Left ventricle myocardium inferior (tissue), 1 donor: ENCODE measurements at regions not wholly inside any gene's neighbourhood (a gene's known extent, or its start where the extent isn't known, plus 50 kb on each side); places are given as distances from the start of the nearest gene placed in this dataset.
"Not testable (repeated sequence)": the region's sequence is repeated elsewhere in the genome, so short reads cannot be mapped to it uniquely, and the experiment has no call there.

ENCODE experiments used
- DNase-seq: peaks from one replicate; pipeline ENCODE4 v3.0.0-alpha.2; 2020
- H3K27ac ChIP-seq: fragments of 200-600 bp; replicated peaks from 2 replicates; pipeline ENCODE4 v1.8.0; 2021
- H3K27me3 ChIP-seq: fragments of 200-600 bp; 2 replicates; pipeline ENCODE4 v1.8.0; 2021; ENCODE audit warnings: low read depth
- H3K36me3 ChIP-seq: fragments of 200-600 bp; 2 replicates; pipeline ENCODE4 v1.8.0; 2021
- H3K4me1 ChIP-seq: fragments of 200-600 bp; 2 replicates; pipeline ENCODE4 v1.8.0; 2021
- H3K4me3 ChIP-seq: fragments of 200-600 bp; 2 replicates; pipeline ENCODE4 v1.8.0; 2021; ENCODE audit warnings: mild to moderate bottlenecking, moderate library complexity
- H3K9me3 ChIP-seq: fragments of 200-600 bp; replicated peaks from 2 replicates; pipeline ENCODE4 v1.8.0; 2021
- intact Hi-C: fragments of 100-400 bp; cut with micrococcal nuclease; formaldehyde crosslinking; loops from one replicate; pipeline ENCODE4 v1.11.0; 2022
- TF ChIP-seq, protein P1 (sequence below): fragments of 200-600 bp; IDR thresholded peaks from 2 replicates; pipeline ENCODE4 v1.8.0; 2021; ENCODE audit warnings: antibody characterized with exemption, mild to moderate bottlenecking, borderline replicate concordance
- donor health status: DM: no; HTN: yes; CAD: no; lungs with severe emphysema.

DNA sequence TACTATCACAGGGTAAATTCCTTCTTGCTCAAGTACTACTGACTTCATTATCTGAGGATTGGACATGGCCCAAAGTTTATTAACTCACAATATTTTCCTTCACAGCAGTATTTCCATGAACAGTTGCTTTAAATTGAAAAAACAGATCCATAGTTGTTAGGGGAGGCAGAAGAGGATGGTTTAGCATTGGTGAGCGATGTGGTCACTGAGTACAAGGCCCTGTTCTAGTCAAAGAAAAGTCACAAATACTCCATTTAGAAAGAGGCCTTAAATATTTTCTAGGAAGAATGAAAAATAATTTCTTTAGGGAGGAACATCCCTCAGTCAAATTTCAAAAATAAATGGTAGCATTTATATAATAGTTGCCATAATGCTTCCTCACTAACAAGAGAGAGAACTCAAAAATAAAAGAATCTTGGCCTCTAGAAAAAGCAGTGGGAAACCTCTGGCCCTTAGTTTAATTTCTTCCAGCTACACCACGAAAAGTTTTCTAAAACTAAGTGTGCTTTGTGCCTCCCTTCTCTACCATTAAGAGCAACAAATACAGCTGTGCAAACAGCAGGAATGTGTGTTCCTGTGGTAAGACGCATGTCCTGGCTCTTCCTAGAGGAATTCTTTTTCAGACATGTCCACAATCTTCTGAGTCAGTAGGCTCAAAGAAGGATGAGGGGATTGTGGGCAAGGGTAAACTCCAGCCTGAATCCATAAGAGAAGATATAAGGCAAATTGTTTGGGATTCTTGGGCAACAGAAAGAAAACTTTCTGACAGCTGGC, 105.7 kb downstream of the HOXA1 start:
- peaks cover 13% of the 10 kb centered on the region for H3K27me3 ChIP-seq
- TF ChIP-seq, protein P1, sequence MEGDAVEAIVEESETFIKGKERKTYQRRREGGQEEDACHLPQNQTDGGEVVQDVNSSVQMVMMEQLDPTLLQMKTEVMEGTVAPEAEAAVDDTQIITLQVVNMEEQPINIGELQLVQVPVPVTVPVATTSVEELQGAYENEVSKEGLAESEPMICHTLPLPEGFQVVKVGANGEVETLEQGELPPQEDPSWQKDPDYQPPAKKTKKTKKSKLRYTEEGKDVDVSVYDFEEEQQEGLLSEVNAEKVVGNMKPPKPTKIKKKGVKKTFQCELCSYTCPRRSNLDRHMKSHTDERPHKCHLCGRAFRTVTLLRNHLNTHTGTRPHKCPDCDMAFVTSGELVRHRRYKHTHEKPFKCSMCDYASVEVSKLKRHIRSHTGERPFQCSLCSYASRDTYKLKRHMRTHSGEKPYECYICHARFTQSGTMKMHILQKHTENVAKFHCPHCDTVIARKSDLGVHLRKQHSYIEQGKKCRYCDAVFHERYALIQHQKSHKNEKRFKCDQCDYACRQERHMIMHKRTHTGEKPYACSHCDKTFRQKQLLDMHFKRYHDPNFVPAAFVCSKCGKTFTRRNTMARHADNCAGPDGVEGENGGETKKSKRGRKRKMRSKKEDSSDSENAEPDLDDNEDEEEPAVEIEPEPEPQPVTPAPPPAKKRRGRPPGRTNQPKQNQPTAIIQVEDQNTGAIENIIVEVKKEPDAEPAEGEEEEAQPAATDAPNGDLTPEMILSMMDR: no peak
- intact Hi-C loops: no loop called here
- H3K36me3 ChIP-seq: no peaks in the 10 kb centered on the region
- H3K4me1 ChIP-seq: no peaks in the 10 kb centered on the region
- no peak overlapping the region for H3K4me3 ChIP-seq
- H3K9me3 ChIP-seq: no peaks in the 10 kb centered on the region
- no peak for DNase-seq
- H3K27ac ChIP-seq: no peak overlapping the region

DNA sequence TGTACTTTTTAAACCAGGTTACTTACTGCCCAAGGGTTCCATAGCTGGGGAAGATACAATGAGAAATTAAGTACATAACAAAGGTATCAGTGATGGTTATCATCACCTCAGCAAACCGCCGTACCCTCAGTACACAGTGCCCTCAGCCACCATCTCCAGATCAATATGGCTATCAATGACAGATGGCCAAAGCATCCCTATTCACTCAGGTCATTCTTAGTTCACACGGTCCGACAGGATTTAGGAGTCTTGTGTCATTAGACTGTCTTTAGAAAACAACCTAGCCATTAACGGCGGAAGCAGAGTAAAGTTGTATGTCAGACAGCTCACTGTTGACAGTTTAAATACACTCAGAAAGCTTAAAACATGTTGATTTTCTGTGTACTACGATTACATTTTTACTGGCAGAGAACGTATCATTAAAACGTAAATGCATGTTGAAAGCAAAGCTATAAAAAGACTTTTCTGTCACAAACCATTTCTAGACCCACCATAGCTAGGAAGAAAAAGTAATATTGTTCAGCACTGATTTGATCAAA, 106.9 kb downstream of the HOXA1 start:
- peaks cover 13% of the 10 kb centered on the region for H3K27me3 ChIP-seq
- intact Hi-C loops: no loop called here
- no peaks in the 10 kb centered on the region for H3K9me3 ChIP-seq
- no peaks in the 10 kb centered on the region for H3K4me1 ChIP-seq
- no peak overlapping the region for H3K4me3 ChIP-seq
- TF ChIP-seq, protein P1: no peak
- no peak for DNase-seq
- H3K36me3 ChIP-seq: no peaks in the 10 kb centered on the region
- no peak overlapping the region for H3K27ac ChIP-seq

DNA sequence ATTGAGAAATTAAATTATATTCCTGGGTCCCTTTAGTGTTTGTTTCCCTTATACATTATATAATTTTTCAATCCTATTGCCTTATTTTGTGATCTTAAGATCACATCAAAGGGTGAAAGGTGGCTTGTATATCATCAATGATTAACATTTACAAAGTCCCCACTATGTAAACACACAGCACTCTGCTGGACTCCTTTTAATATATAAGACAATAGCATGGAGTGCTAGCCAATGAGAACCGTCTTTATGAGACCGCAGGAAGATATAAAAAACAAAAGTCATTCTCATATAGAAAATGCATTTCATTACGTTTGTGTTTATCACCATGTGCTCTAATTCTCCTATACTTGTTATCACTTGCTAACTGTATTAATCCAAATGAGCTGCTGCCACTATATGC, 108.5 kb downstream of the HOXA1 start:
- no peaks in the 10 kb centered on the region for H3K36me3 ChIP-seq
- intact Hi-C loops: no loop called here
- DNase-seq: no peak
- no peaks in the 10 kb centered on the region for H3K9me3 ChIP-seq
- TF ChIP-seq, protein P1: no peak
- H3K27me3 ChIP-seq: peaks cover 17% of the 10 kb centered on the region
- H3K4me1 ChIP-seq: no peaks in the 10 kb centered on the region
- no peak overlapping the region for H3K27ac ChIP-seq
- no peak overlapping the region for H3K4me3 ChIP-seq

DNA sequence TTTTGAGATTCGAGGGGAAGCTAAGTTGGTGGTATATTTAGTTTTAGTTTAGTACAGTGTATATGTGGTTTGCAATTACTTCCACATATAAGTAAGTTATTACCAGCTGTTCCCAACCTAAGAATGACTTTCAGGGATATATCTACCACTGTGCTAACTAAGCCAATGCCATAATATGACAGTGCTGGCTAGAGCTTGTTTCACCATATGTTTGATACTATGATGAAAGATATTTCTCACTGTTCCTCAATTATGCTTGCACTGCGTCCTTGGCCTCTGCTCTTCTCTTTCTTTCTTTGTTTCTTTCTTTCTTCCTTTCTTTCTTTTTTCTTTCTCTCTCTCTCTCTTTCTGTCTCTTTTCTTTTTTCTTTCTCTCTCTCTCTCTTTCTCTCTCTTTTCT, 113.8 kb upstream of the SKAP2 start:
- intact Hi-C loops: no loop called here

DNA sequence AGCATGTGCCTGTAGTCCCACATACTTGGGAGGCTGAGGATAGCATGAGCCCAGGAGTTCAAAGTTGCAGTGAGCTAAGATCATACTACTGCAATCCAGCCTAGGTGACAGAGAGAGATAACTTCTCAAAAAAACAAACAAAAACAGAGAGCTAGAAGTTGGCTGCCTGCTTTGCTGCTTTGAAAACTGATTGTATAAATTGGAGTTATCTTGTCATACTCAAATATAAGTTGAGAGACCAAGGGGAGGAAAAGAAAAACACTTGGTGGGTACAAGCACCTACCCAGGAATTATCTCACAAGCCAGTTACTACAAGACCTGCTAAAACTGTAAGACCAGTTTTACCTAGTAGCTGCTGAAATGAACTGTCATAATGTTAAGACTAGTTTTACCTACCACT, 112.5 kb upstream of the SKAP2 start:
- Histone ChIP-seq H3K36me3 (no peaks in the 10 kb centered on the region), H3K4me1 (no peaks in the 10 kb centered on the region), H3K27ac (no peak overlapping the region), H3K9me3 (peaks cover 22% of the 10 kb centered on the region), H3K4me3 (no peak overlapping the region), H3K27me3 (peaks cover 50% of the 10 kb centered on the region)
- intact Hi-C loops: no loop called here
- DNase-seq: no peak
- TF ChIP-seq, protein P1: no peak

More for the DNA sequence above, 113.8 kb upstream of the SKAP2 start:
- no peak overlapping the region for H3K4me3 ChIP-seq
- H3K9me3 ChIP-seq: peaks cover 9% of the 10 kb centered on the region
- DNase-seq: no peak
- TF ChIP-seq, protein P1: no peak
- H3K4me1 ChIP-seq: no peaks in the 10 kb centered on the region
- peaks cover 63% of the 10 kb centered on the region for H3K27me3 ChIP-seq
- H3K27ac ChIP-seq: no peak overlapping the region
- no peaks in the 10 kb centered on the region for H3K36me3 ChIP-seq

DNA sequence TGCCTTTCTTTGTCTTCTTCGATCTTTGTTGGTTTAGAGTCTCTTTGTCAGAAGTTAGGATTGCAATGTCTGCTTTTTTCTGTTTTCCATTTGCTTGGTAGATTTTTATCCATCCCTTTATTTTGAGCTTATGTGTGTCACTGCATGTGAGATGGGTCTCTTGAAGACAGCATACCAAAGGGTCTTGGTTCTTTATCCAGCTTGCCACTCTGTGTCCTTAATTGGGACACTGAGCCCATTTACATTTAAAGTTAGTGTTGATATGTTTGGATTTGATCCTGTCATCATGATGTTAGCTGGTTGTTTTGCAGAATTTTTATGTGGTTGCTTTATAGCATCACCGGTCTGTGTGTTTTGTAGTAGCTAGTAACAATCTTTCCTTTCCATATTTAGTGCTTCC, 107.5 kb upstream of the SKAP2 start:
- H3K27ac ChIP-seq, DNase-seq, H3K4me1 ChIP-seq, H3K4me3 ChIP-seq, H3K36me3 ChIP-seq, intact Hi-C loops: not testable (repeated sequence)
- Histone ChIP-seq H3K9me3 (peaks cover 39% of the 10 kb centered on the region), H3K27me3 (peaks cover 23% of the 10 kb centered on the region)
